HCT116 (cell line): ENCODE measurements at regions not wholly inside any gene's neighbourhood (a gene's known extent, or its start where the extent isn't known, plus 50 kb on each side); places are given as distances from the start of the nearest gene placed in this dataset.

ENCODE experiments used
- ATAC-seq: fragments of 200-7000 bp; cut with Tn5 transposase; 2 replicates; pipeline ENCODE4 v1.9.1; 2020; ENCODE audit warnings: mild to moderate bottlenecking, moderate library complexity
- BruUV-seq: library from RNA; stranded (reverse); fragments of 400-500 nt; replicated peaks from 2 replicates; lab custom pipeline; 2021; lab: Mats Ljungman, UMichigan
- CTCF ChIA-PET: fragments of 300-600 bp; sonication (Branson Sonifier 250); formaldehyde crosslinking; loops from one replicate; lab custom pipeline; 2021; ENCODE audit warnings: antibody characterized with exemption; lab: Charles Lee
- POLR2A ChIA-PET: fragments of 300-600, 350-600 bp; sonication (Branson Sonifier 250); formaldehyde crosslinking; loops from one replicate; lab custom pipeline; 2021; ENCODE audit warnings: antibody characterized with exemption; lab: Charles Lee
- RAD21 ChIA-PET, 2 experiments: fragments of 300-600 bp; sonication (Branson Sonifier 250); formaldehyde crosslinking; loops; one replicate each; lab custom pipeline; 2023; ENCODE audit warnings: low total read pairs in 2 of 2; ENCODE audit not compliant: uncharacterized antibody in 2 of 2, unreplicated experiment in 2 of 2, low non-redundant PET in 1 of 2; lab: Charles Lee
- DNase-seq: peaks from one replicate; pipeline ENCODE4 v3.0.0-alpha.2; 2010; ENCODE audit warnings: low read depth, low spot score
- H2AFZ ChIP-seq: fragments of 200-600 bp; shearing (Covaris generic), sonication (generic); 2 replicates; pipeline ENCODE4 v1.6.1; 2017; ENCODE audit warnings: low read depth, mixed run types, mixed read lengths, antibody characterized with exemption, low read length; ENCODE audit not compliant: poor library complexity, severe bottlenecking
- H3K27ac ChIP-seq: 2 replicates; pipeline ENCODE4 v1.5.1; 2012; ENCODE audit warnings: low read depth, low read length
- H3K27me3 ChIP-seq: fragments of 200-600 bp; sonication (generic); 2 replicates; pipeline ENCODE4 v1.6.1; 2016; ENCODE audit warnings: mixed run types, low read length, mixed read lengths; ENCODE audit not compliant: insufficient read depth
- H3K36me3 ChIP-seq, 2 experiments: fragments of 200-500 bp in 1 of 2; fragments of 200-600 bp in 1 of 2; sonication (Bioruptor generic) in 1 of 2; sonication (generic) in 1 of 2; 2 replicates each; pipeline versions ENCODE4 v1.5.1 to v1.6.1; 2014 to 2016; ENCODE audit warnings: low read length in 2 of 2, inconsistent platforms in 1 of 2, mixed read lengths in 1 of 2, mixed run types in 1 of 2; ENCODE audit not compliant: insufficient read depth in 2 of 2, control insufficient read depth in 1 of 2
- H3K4me1 ChIP-seq, 2 experiments: fragments of 200-600 bp in 1 of 2; sonication (generic) in 1 of 2; 2 replicates each; pipeline versions ENCODE4 v1.5.1 to v1.6.1; 2012 to 2017; ENCODE audit warnings: low read length in 2 of 2, inconsistent platforms in 1 of 2, mild to moderate bottlenecking in 1 of 2, mixed read lengths in 1 of 2, mixed run types in 1 of 2, moderate library complexity in 1 of 2; ENCODE audit not compliant: insufficient read depth in 2 of 2, control insufficient read depth in 1 of 2
- H3K4me2 ChIP-seq: fragments of 200-600 bp; sonication (generic); 2 replicates; pipeline ENCODE4 v1.6.1; 2017; ENCODE audit warnings: mixed run types, low read length, mixed read lengths
- H3K4me3 ChIP-seq, 2 experiments: fragments of 200-600 bp in 1 of 2; sonication (generic) in 1 of 2; replicated peaks in 1 of 2; 2 replicates each; pipeline ENCODE4 v1.5.1; 2011 to 2016; ENCODE audit warnings: low read length in 2 of 2, control low read depth in 1 of 2, low read depth in 1 of 2, mild to moderate bottlenecking in 1 of 2, mixed read lengths in 1 of 2, mixed run types in 1 of 2
- H3K79me2 ChIP-seq: fragments of 200-600 bp; sonication (generic); 2 replicates; pipeline ENCODE4 v1.6.1; 2017; ENCODE audit warnings: mild to moderate bottlenecking, mixed run types, low read length, moderate library complexity, mixed read lengths; ENCODE audit not compliant: insufficient read depth
- H3K9ac ChIP-seq: fragments of 200-600 bp; sonication (generic); 2 replicates; pipeline ENCODE4 v1.6.1; 2016; ENCODE audit warnings: low read length, mixed read lengths
- H3K9me2 ChIP-seq: fragments of 200-600 bp; sonication (generic), shearing (Covaris generic); 2 replicates; pipeline ENCODE4 v1.6.1; 2017; ENCODE audit warnings: mixed run types, mild to moderate bottlenecking, moderate library complexity; ENCODE audit not compliant: insufficient read depth
- H3K9me3 ChIP-seq, 2 experiments: fragments of 200-500 bp in 1 of 2; fragments of 200-600 bp in 1 of 2; sonication (Bioruptor generic) in 1 of 2; sonication (generic) in 1 of 2; 2 replicates each; pipeline ENCODE4 v1.6.1; 2014 to 2017; ENCODE audit warnings: low read length in 2 of 2, mixed read lengths in 2 of 2, inconsistent platforms in 1 of 2, low read depth in 1 of 2, mild to moderate bottlenecking in 1 of 2, mixed run types in 1 of 2, moderate library complexity in 1 of 2; ENCODE audit not compliant: control insufficient read depth in 1 of 2, insufficient read depth in 1 of 2
- H4K20me1 ChIP-seq: fragments of 200-600 bp; sonication (generic), shearing (Covaris generic); 2 replicates; pipeline ENCODE4 v1.6.1; 2017; ENCODE audit warnings: mixed run types, mild to moderate bottlenecking, moderate library complexity; ENCODE audit not compliant: insufficient read depth
- ATF3 ChIP-seq: IDR thresholded peaks from 2 replicates; pipeline ENCODE4 v1.6.1; 2012
- CEBPB ChIP-seq: IDR thresholded peaks from 2 replicates; pipeline ENCODE4 v1.6.1; 2012; ENCODE audit warnings: low read depth
- CTCF ChIP-seq, 3 experiments: fragments of 200-600 bp in 1 of 3; sonication (generic) in 1 of 3; IDR thresholded peaks in 2 of 3; conservative IDR thresholded peaks in 1 of 3; 2 replicates each; pipeline ENCODE4 v1.5.1; 2012 to 2017; ENCODE audit warnings: low read depth in 2 of 3, low read length in 2 of 3, antibody characterized with exemption in 1 of 3, borderline replicate concordance in 1 of 3, control low read depth in 1 of 3, mild to moderate bottlenecking in 1 of 3, mixed read lengths in 1 of 3, mixed run types in 1 of 3, moderate library complexity in 1 of 3; ENCODE audit not compliant: insufficient read depth in 1 of 3
- EZH2phosphoT487 ChIP-seq: fragments of 200-600 bp; IDR thresholded peaks from 2 replicates; pipeline ENCODE4 v1.6.1; 2018; ENCODE audit warnings: antibody characterized with exemption, borderline replicate concordance
- MAX ChIP-seq: IDR thresholded peaks from 2 replicates; pipeline ENCODE4 v1.6.1; 2012
- POLR2AphosphoS5 ChIP-seq: IDR thresholded peaks from 2 replicates; pipeline ENCODE4 v1.6.1; 2011; ENCODE audit warnings: mild to moderate bottlenecking, low read depth, low read length, moderate library complexity
- SP1 ChIP-seq: IDR thresholded peaks from 2 replicates; pipeline ENCODE4 v1.6.1; 2012; ENCODE audit warnings: low read depth
- ZBTB33 ChIP-seq: IDR thresholded peaks from 2 replicates; pipeline ENCODE4 v1.6.1; 2011; ENCODE audit warnings: mild to moderate bottlenecking, low read length, moderate library complexity; ENCODE audit not compliant: insufficient replicate concordance; ENCODE audit errors: extremely low read depth
- ZNF274 ChIP-seq: fragments of 200-500 bp; sonication (Bioruptor generic); IDR thresholded peaks from 2 replicates; pipeline ENCODE4 v1.6.1; 2014; ENCODE audit warnings: mild to moderate bottlenecking, low read depth, low read length, inconsistent platforms
- intact Hi-C: fragments of 100-400 bp; cut with micrococcal nuclease; formaldehyde crosslinking; loops from 2 replicates; pipeline ENCODE4 v1.10.0; 2022

GRCh38 chr13:37950016-37950415 lies 80.4 kb upstream of the TRPC4 start:
- ChIA-PET POLR2A (no interaction called here), CTCF (no interaction called here)

More at GRCh38 chr13:37950016-37950415, 80.4 kb upstream of the TRPC4 start:
- no peak overlapping the region for H2AFZ ChIP-seq
- no peak for TF ChIP-seq POLR2AphosphoS5
- TF ChIP-seq MAX = no peak
- TF ChIP-seq ZBTB33 = no peak
- no peak for TF ChIP-seq ATF3
- TF ChIP-seq EZH2phosphoT487 = no peak
- TF ChIP-seq CEBPB = no peak
- TF ChIP-seq SP1 = no peak
- no peak for TF ChIP-seq CTCF (IDR thresholded peaks at IDR 0.05 in 2 of 3, conservative IDR thresholded peaks at IDR 0.05 in 1 of 3; ENCODE audit: borderline replicate concordance in 1 of 3, insufficient read depth in 1 of 3, low read depth in 2 of 3, low read length in 2 of 3)
- TF ChIP-seq ZNF274 = no peak
- TF ChIP-seq, all 23 proteins: peak for 0
- RAD21 ChIA-PET = no interaction called here
- no peak overlapping the region for H3K4me3 ChIP-seq
- H3K27me3 ChIP-seq = no peaks in the 10 kb centered on the region
- H3K79me2 ChIP-seq = no peaks in the 10 kb centered on the region
- no peaks in the 10 kb centered on the region for H4K20me1 ChIP-seq
- H3K4me1 ChIP-seq = no peaks in the 10 kb centered on the region
- H3K9me3 ChIP-seq = peaks cover 4 to 7% of the 10 kb centered on the region in 2 experiments; a peak in 2 of 4 replicates
- no peaks in the 10 kb centered on the region for H3K36me3 ChIP-seq
- no peak for ATAC-seq
- no peak overlapping the region for H3K4me2 ChIP-seq
- H3K27ac ChIP-seq = no peak overlapping the region
- H3K9me2 ChIP-seq = no peaks in the 10 kb centered on the region
- no peak overlapping the region for H3K9ac ChIP-seq
- no peak for DNase-seq
- intact Hi-C loops = no loop called here
- BruUV-seq = no TSS peak
